Progenitor cell of endocrine pancreas (in vitro differentiated cells): ENCODE measurements at regions not wholly inside any gene's neighbourhood (a gene's known extent, or its start where the extent isn't known, plus 50 kb on each side); places are given as distances from the start of the nearest gene placed in this dataset.

Experiments
- DNase-seq: peaks from one replicate; pipeline ENCODE4 v3.0.0; 2021; ENCODE audit warnings: low spot score; ENCODE audit not compliant: unreplicated experiment
- H3K27ac Mint-ChIP-seq: 2 replicates; pipeline ENCODE4 v1.8.0; 2021; ENCODE audit warnings: mild to moderate bottlenecking, moderate library complexity, mixed read lengths
- H3K27me3 Mint-ChIP-seq: 2 replicates; pipeline ENCODE4 v1.8.0; 2021; ENCODE audit warnings: mixed read lengths
- H3K36me3 Mint-ChIP-seq: 2 replicates; pipeline ENCODE4 v1.8.0; 2022; ENCODE audit warnings: mixed read lengths; ENCODE audit not compliant: insufficient read depth
- H3K4me1 Mint-ChIP-seq: 2 replicates; pipeline ENCODE4 v1.8.0; 2021; ENCODE audit warnings: low read depth, mixed read lengths
- H3K4me3 Mint-ChIP-seq: 2 replicates; pipeline ENCODE4 v1.8.0; 2021; ENCODE audit warnings: low read depth, mild to moderate bottlenecking, moderate library complexity, mixed read lengths
- H3K9me3 Mint-ChIP-seq: 2 replicates; pipeline ENCODE4 v1.8.0; 2021; ENCODE audit warnings: low read depth, mixed read lengths
- CTCF ChIP-seq: fragments of 200-600 bp; sonication (generic); IDR thresholded peaks from one replicate; pipeline ENCODE4 v1.5.0; 2021; ENCODE audit warnings: antibody characterized with exemption, mild to moderate bottlenecking; ENCODE audit not compliant: unreplicated experiment

- H3K27me3 Mint-ChIP-seq = no peaks in the 10 kb centered on the region
- no peak overlapping the region for H3K4me3 Mint-ChIP-seq
- no peak overlapping the region for H3K27ac Mint-ChIP-seq
- no peak for DNase-seq
- no peaks in the 10 kb centered on the region for H3K9me3 Mint-ChIP-seq
- no peak for TF ChIP-seq CTCF
- peaks cover 2% of the 10 kb centered on the region for H3K4me1 Mint-ChIP-seq
- H3K36me3 Mint-ChIP-seq = no peaks in the 10 kb centered on the region
These were observed 135.6 kb upstream of the STAC start for GRCh38 chr3:36244728-36245127.

- Mint-ChIP-seq H3K4me1 (peaks cover 2% of the 10 kb centered on the region), H3K9me3 (peaks cover 24% of the 10 kb centered on the region), H3K27ac (no peak overlapping the region), H3K36me3 (peaks cover 3% of the 10 kb centered on the region), H3K27me3 (peaks cover 3% of the 10 kb centered on the region), H3K4me3 (no peak overlapping the region)
- TF ChIP-seq CTCF = no peak
- DNase-seq = no peak
These were observed 131.9 kb upstream of the STAC start for GRCh38 chr3:36248374-36248773.

- no peak overlapping the region for H3K27ac Mint-ChIP-seq
- no peak overlapping the region for H3K4me3 Mint-ChIP-seq
- H3K9me3 Mint-ChIP-seq = peaks cover 30% of the 10 kb centered on the region
- peaks cover 3% of the 10 kb centered on the region for H3K36me3 Mint-ChIP-seq
- peaks cover 2% of the 10 kb centered on the region for H3K4me1 Mint-ChIP-seq
- DNase-seq = no peak
- H3K27me3 Mint-ChIP-seq = peaks cover 3% of the 10 kb centered on the region
- TF ChIP-seq CTCF = no peak
These were observed 130.1 kb upstream of the STAC start for GRCh38 chr3:36250191-36250590.

GRCh38 chr3:36257158-36257852, 123.0 kb upstream of the STAC start:
- no peaks in the 10 kb centered on the region for H3K27me3 Mint-ChIP-seq
- peaks cover 21% of the 10 kb centered on the region for H3K9me3 Mint-ChIP-seq
- H3K4me1 Mint-ChIP-seq = no peaks in the 10 kb centered on the region
- H3K4me3 Mint-ChIP-seq = no peak overlapping the region
- no peak for DNase-seq
- TF ChIP-seq CTCF = no peak
- peaks cover 2% of the 10 kb centered on the region for H3K36me3 Mint-ChIP-seq
- H3K27ac Mint-ChIP-seq = no peak overlapping the region

GRCh38 chr3:36258421-36258820, 121.9 kb upstream of the STAC start:
- Mint-ChIP-seq H3K27ac (no peak overlapping the region), H3K4me3 (no peak overlapping the region), H3K4me1 (no peaks in the 10 kb centered on the region), H3K36me3 (no peaks in the 10 kb centered on the region), H3K27me3 (no peaks in the 10 kb centered on the region), H3K9me3 (peaks cover 18% of the 10 kb centered on the region)
- DNase-seq = no peak
- TF ChIP-seq CTCF = no peak
